CD4-positive, alpha-beta T cell treated with Interferon gamma for 1 hour (primary cell): ENCODE measurements at regions not wholly inside any gene's neighbourhood (a gene's known extent, or its start where the extent isn't known, plus 50 kb on each side); places are given as distances from the start of the nearest gene placed in this dataset.

Source experiments
- DNase-seq: peaks from one replicate; pipeline ENCODE4 v3.0.0-alpha.2; 2020

- no peak for DNase-seq
Observed at GRCh38 chr18:45169610-45170009, 445.7 kb upstream of the SLC14A2 start.

DNA sequence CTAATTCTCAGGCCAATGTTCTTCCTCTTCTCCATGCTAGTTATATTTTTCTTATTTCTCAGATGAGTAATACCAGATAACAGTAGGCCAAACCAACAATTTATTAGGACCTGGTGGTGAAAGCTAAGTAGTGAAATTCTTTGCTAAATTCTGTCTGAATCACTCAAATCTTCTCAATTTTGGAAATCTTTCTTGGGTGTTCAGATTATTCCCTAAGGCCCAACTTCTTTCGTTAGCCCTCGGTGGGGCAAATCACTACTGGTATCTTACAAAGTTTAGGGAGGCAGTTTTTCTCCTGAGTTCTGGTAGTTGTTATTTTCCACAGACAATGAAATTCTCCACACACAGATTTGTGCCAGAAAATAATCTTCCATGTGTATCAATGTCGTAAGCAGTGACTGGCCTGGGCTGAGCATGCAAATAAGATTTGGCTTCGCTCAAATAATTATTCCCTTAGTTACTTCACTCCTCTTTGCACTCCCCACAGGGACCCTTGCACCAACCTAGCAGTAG lies 443.5 kb upstream of the SLC14A2 start:
- no peak for DNase-seq

DNA sequence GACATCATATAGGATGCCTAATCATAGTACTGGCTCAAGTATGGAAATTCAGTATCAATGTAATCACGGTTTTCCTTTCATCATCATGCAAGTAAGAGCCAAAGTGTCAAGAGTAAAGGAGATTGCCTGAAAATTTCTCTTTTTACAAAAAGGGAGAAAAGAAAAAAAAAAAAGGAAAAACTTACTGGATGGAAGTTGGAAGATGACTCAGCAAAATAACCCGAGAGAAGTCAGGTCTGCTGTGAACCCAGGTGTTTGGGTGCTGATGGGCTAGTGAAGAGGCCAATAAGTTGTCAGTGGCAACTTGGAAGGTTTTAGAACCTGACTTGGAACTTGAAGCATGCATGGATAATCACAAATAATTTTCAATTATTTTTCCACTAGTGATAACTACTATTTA lies 441.9 kb upstream of the SLC14A2 start:
- no peak for DNase-seq

DNA sequence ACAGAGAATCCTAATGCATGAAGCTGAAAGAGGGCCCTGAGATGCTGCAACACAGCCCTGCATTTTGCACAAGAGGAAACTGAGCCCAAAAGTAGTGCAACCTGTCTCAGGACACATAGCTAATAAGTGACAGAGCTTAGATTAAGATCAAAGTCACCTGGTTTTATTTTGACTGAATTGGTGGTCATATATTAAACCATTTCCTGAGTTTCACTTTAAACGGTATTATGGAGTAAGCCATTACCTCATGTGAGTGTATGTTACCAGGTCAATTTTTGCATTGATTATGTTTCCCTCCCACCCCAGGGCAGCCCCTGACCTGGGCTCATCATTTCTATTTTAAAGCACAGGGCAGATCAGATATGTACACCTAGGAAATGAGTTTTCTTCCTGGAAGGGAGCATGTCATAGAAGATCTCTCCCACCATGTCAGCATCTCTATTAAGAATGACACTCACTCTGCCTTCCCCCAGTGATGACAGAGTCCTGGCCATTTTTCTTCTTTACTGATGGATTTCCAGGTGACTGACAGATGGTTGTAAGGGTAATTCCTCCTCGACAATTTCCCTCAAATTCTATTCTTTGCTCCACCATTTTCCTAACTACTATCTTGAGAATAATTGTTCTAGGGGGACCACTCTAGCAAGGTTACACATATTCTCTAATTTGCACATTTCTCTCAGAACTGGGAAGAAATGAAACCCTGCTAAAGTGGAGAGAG lies 441.3 kb upstream of the SLC14A2 start:
- DNase-seq: no peak

- DNase-seq: no peak
Observed at GRCh38 chr18:45174629-45175136, 440.6 kb upstream of the SLC14A2 start.

- DNase-seq: no peak
Observed at GRCh38 chr18:45175511-45175910, 439.8 kb upstream of the SLC14A2 start.

- DNase-seq: no peak
Observed at GRCh38 chr18:45186832-45187231, 428.4 kb upstream of the SLC14A2 start.

DNA sequence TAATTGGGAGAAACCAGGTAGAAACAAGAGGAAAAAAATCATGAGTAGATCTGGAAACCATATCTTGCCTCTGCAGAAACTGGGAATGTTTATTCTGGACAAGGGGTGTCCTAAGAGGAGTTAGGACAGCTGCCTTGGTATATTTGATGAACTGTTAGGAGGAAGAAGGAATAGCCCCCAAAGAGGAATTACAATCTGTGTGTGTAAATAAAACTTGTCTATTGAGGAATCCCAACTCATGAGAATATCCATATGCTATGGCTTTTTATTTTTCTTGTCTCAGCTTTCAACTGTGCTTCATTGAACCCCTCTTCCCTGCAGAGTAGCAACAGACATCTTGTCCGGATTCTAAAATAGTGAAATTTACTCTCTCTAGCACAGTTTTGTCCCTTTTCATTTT lies 423.5 kb upstream of the SLC14A2 start:
- no peak for DNase-seq

- no peak for DNase-seq
Observed at GRCh38 chr18:45197526-45197970, 417.7 kb upstream of the SLC14A2 start.

- DNase-seq: no peak
Observed at GRCh38 chr18:45198526-45198925, 416.8 kb upstream of the SLC14A2 start.

GRCh38 chr18:45201029-45201428 lies 414.2 kb upstream of the SLC14A2 start:
- DNase-seq: no peak

- no peak for DNase-seq
Observed at GRCh38 chr18:45201489-45201888, 413.8 kb upstream of the SLC14A2 start.

GRCh38 chr18:45202061-45202460 lies 413.2 kb upstream of the SLC14A2 start:
- no peak for DNase-seq

DNA sequence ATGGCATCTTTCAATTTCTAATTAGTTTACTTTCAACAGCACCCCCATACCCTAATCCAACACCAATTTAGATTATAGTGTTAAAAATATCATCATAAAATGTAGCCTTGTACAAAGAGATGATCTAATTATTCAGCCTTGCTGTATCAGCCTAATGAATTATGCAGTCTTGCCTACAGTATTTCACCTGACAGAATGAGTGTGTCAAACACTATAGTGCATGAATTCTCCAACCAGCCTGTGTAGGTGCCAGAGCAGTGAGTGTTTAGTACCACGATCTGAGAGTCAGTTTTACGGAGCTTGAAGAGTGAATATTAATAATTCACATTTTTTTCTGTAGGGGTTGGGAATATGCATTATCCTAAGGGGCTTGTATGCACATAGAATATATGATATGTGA lies 411.6 kb upstream of the SLC14A2 start:
- DNase-seq: no peak

GRCh38 chr18:45207328-45207727 lies 407.9 kb upstream of the SLC14A2 start:
- no peak for DNase-seq

DNA sequence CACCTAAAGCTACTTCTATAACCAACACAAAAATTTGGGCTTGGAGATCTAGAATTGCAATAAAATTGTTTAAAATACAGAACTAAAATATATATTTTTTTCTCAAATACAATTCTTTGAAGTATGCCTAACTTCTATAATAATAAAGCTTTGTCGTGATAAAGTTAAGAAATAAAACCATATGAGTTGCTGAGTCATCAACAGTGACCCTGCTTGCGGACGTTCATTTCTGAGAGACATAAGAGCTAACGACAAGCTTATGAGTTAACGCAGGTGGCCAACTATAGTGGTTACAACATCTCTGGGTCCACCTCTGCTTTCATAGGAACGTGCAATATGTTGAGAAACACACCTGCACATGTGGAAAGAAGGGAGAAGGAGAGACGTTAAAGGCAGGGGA lies 407.1 kb upstream of the SLC14A2 start:
- DNase-seq: no peak

DNA sequence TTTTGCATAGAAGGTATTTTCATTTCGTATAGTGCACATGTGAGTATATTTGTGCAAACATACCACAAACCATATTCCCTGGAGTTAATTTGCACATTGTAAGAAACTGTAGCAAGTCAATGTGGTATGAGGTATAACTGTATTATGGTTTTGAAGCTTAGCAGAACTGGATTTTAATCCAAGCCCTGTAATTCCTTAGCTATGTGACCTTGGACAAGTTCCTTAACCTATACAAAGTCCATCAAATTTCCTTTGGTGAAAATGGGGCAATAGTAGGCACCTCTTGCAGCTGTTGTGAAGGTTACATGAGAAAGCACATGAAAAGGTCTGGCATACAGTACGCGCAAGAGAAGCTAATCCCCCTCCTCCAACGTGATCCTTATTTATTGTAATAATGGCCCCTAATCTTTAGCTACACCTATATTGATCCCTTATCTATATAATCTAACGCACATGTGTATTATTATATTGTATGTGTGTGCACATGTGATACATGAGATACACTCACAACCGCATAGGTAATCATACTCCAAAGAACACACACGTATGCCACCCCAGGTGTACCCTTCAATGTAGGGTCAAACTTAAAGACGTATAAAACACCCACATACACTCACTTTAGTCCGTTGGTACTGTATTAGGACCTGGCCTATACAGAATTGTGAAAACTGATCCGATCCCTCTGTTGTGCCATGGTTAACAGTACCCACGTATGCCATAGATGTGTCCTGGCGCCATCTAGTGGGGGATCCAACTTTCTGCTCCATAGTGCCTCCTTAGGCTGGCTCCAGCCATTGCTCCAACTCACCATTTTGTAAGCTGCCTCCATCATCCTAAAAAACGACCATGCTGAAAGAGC lies 402.9 kb upstream of the SLC14A2 start:
- peak; percentile 72 for DNase-seq

DNA sequence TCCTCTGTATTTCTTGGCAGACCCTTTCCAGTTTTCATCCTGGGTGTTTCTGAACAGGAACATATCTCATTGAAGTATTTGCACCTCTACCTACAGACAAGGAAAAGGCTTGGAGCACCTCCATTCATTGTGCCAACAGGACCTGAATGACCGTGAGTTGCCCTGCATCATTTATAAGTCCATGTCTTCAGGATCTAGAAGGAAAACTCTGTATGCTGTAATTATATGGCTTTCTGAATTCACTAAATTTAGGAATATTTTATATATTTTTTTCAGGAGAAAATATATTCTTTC lies 402.3 kb upstream of the SLC14A2 start:
- DNase-seq: no peak

DNA sequence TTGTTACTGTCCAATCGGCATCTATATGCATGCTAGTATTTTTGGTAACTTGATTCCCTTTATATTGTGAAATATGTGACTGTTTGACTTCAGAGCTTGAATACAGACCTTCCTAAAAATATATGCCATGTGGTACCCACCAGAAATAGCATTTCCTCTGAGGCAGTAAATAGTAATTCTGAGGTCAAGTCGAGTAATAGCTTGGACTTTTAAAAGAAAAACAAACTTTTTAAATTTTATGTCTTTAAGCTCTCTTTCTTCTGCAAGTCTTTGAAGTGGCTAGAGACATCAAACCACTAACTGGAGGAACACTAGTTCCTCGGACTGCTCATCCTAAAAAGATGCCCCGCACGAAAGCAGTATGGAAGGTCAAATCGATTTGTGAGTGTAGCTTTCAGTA lies 396.8 kb upstream of the SLC14A2 start:
- no peak for DNase-seq

DNA sequence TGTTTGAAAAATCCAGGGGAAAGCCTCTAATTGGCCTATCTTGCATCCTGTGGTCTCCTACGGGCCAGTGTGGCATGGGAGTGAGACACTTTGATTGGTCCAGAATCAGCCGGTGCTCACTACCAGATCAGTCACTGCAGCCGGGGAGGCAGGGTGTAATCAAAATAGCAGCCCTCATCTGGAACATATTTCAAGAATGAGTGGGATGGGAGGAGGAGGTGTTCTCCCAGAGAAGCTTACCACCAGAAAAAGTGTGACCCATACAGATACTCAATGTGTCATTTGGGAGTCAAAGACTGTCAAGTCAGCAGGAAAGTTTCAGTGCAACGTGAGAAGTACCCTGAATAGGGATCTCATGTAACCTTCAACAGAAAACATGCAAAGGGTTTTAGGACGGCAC lies 393.9 kb upstream of the SLC14A2 start:
- DNase-seq: no peak

DNA sequence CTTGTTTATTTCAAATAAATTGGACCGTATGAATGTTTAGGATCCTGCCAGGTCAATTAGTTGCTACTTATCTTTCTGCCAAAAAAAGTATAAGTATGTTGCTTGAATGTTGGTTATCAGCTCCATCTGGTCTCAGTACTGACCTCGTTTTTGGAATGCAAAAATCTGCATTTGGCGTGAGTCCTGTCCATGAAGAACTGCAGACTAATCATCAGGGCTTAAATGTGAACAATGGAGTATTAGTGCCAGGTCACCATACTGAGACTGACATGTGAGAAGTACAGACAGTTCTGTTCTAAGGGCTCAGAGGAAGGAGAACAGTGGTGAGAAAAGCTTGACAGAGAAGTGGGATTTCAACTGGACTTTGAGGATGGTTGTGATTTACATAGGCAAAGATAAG lies 393.1 kb upstream of the SLC14A2 start:
- DNase-seq: no peak

- no peak for DNase-seq
Observed at GRCh38 chr18:45227001-45227742, 388.1 kb upstream of the SLC14A2 start.

- no peak for DNase-seq
Observed at GRCh38 chr18:45228796-45229388, 386.4 kb upstream of the SLC14A2 start.
